ENCODE measurements at regions not wholly inside any gene's neighbourhood (a gene's known extent, or its start where the extent isn't known, plus 50 kb on each side); places are given as distances from the start of the nearest gene placed in this dataset.

GRCh38 chr2:18119883-18120282 lies 241.4 kb downstream of the KCNS3 start:
- no peak for TF ChIP-seq CTCF (IDR thresholded peaks at IDR 0.05; ENCODE audit: control extremely low read depth in 1 of 3, insufficient read depth in 1 of 3, low read depth in 1 of 3, low read length in 3 of 3)
- TF ChIP-seq EP300 (IDR thresholded peaks at IDR 0.05; ENCODE audit: borderline replicate concordance in 1 of 2, low read depth in 2 of 2, low read length in 2 of 2), result no peak
- TF ChIP-seq, protein P1, sequence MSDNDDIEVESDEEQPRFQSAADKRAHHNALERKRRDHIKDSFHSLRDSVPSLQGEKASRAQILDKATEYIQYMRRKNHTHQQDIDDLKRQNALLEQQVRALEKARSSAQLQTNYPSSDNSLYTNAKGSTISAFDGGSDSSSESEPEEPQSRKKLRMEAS (IDR thresholded peaks at IDR 0.05), result no peak
- TF ChIP-seq, protein P2, sequence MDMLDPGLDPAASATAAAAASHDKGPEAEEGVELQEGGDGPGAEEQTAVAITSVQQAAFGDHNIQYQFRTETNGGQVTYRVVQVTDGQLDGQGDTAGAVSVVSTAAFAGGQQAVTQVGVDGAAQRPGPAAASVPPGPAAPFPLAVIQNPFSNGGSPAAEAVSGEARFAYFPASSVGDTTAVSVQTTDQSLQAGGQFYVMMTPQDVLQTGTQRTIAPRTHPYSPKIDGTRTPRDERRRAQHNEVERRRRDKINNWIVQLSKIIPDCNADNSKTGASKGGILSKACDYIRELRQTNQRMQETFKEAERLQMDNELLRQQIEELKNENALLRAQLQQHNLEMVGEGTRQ (IDR thresholded peaks at IDR 0.05; ENCODE audit: low read length), result no peak
- no peak for TF ChIP-seq JUND (IDR thresholded peaks at IDR 0.05; ENCODE audit: low read length)
- no peak for TF ChIP-seq YY1 (IDR thresholded peaks at IDR 0.05; ENCODE audit: low read depth, low read length)
- TF ChIP-seq EZH2 (IDR thresholded peaks at IDR 0.05; ENCODE audit: low read depth, low read length, severe bottlenecking), result no peak
- TF ChIP-seq GTF2F1 (IDR thresholded peaks at IDR 0.05; ENCODE audit: borderline replicate concordance, low read depth, low read length), result no peak
- no peak for TF ChIP-seq E2F6 (IDR thresholded peaks at IDR 0.05)
- TF ChIP-seq TBP (IDR thresholded peaks at IDR 0.05; ENCODE audit: low read depth, low read length), result no peak
- TF ChIP-seq POLR2A (IDR thresholded peaks at IDR 0.05; ENCODE audit: control extremely low read depth in 1 of 2, low read depth in 2 of 2, low read length in 2 of 2), result no peak
- no peak for TF ChIP-seq MAFK (IDR thresholded peaks at IDR 0.05; ENCODE audit: low read depth, low read length)
